GM19240 (cell line): ENCODE measurements at regions not wholly inside any gene's neighbourhood (a gene's known extent, or its start where the extent isn't known, plus 50 kb on each side); places are given as distances from the start of the nearest gene placed in this dataset.
A peak's percentile ranks its signal among the peaks of the same experiment; 100 is the strongest.

Experiments used
- DNase-seq: peaks from one replicate; pipeline ENCODE4 v3.0.0; 2011; ENCODE audit warnings: low spot score; ENCODE audit not compliant: insufficient read length

GRCh38 chr6:14630016-14630415 lies 512.4 kb downstream of the CD83 start:
- no peak for DNase-seq

GRCh38 chr6:14633479-14633878 lies 515.9 kb downstream of the CD83 start:
- no peak for DNase-seq

DNA sequence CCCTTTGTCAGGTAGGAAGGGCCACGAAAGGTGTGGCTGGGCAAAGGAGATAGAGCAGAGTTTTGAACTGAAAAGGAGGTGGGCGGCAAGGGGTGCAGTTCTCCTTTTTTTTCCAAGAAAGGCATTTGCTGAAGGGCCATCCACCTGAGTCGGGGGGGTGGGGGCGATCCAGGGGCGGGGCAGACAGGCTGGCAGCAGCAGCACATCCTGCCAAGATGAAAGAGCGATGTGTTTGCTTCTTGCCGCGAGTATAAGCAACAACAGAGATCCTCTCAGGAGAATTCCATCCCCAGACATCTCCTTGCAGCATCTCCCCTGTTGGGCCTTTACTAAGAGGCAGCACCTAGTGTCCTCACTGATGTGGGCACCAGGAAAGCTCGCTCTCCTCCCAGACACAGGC lies 516.5 kb downstream of the CD83 start:
- no peak for DNase-seq

DNA sequence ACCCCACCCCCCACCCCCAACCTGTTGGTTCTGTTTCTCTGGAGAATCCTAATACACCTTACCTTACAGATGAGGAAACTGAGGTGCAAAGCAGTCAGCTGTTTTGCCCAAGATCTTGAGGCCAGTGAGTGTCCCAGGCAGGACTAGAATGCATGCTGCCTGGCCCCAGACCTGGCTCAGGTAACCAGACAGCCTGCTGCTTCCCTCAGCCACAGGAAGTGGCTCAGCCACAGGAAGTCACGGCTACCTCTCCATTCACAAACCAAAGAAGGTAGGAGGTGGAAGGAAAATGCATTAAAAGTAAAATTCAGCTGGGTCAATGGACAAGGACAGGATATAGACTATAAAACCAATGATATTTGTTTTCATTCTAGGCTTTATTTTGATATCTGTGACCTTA lies 517.6 kb downstream of the CD83 start:
- peak; percentile 14 for DNase-seq

GRCh38 chr6:14635934-14636591 lies 518.5 kb downstream of the CD83 start:
- no peak for DNase-seq

DNA sequence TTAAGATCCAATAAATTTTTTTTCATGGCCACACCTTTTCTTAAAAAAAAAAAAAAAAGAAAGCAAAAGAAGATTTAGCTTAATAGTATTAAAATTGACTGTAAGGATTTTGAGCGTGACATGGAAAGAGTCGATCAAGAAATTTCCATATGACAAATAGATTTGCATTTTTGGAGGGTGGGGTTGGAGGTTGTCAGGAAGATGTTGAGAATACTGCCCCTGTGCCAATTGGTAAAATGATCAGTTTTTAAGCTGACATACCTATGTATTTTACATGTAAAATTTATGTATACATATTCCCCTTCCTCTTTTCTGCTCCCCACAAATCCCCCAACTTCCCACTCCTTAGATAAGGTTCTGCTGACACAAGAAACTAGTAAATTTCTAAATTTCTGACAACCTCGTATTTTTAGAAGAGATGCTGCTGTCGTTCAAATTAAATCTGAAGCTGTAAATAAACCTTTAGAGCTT lies 520.9 kb downstream of the CD83 start:
- DNase-seq = no peak

GRCh38 chr6:14638906-14639761 lies 521.6 kb downstream of the CD83 start:
- DNase-seq = peak; percentile 16

DNA sequence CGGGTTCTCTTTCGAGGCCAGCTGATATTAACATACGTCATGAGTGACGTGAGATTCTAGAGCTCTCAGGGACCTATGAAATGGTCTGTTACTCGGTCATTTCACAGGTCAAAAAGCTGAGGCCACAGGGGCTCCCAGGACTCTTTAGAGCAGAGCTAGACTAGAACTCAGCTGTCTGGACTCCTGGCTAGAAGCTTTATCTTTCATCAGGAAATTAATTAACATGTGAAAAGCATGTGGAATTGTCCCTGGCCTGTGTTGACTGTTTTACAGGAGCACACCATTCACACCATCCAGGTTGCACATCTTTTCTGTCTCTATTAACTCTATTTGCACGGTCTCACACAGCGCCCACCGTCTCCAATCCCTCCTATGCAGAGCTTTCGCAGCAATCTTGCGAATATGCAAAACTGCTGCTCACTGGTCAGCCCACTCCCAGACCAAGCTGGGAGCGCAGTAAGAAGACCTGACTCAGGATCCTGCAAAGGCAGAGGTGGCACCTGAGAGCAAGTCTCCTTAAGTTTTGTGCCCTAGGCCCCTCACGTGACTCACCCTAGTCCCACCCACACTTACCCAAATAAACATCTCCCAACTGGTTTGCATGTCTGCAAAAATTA lies 522.5 kb downstream of the CD83 start:
- DNase-seq = no peak

GRCh38 chr6:14640631-14641030 lies 523.1 kb downstream of the CD83 start:
- DNase-seq = no peak

- DNase-seq = no peak
Measured at GRCh38 chr6:14641423-14642135, 524.0 kb downstream of the CD83 start.

DNA sequence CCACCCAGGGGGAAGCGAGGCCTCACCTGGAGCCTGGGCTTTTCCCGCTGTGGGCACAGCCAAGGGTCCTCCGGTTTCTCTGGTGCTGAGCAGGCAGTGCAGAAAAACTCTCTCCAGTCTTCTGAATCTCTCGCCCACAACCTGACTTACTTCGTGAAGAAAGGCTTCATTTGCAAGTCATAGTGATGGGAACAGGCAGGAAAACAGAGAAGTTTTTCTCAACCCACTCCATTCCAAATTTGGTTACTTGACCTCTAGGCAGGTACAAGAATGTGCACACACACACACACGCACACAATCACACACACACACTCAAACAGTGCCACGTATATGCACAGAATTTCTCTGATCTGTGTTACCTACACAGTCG lies 524.5 kb downstream of the CD83 start:
- DNase-seq = no peak

DNA sequence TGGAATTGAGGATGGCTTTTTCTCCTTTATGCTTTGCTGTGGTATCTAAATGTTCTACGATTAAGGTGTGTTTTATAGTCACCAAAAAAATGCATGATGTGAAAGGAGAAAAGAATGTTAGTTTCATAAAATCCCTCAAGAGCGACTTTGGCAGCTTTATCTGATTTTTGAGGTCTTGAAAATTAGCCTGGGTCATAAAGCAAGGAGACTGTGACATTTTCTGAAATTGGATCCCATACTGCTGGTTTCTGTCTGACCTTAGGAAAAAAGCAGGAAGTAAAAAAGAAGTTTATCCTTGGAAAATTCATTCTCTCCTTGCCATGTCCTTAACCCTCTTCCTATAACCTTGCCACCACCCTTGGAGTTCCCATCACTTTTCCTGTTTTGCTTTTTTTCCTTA lies 525.3 kb downstream of the CD83 start:
- DNase-seq = no peak

DNA sequence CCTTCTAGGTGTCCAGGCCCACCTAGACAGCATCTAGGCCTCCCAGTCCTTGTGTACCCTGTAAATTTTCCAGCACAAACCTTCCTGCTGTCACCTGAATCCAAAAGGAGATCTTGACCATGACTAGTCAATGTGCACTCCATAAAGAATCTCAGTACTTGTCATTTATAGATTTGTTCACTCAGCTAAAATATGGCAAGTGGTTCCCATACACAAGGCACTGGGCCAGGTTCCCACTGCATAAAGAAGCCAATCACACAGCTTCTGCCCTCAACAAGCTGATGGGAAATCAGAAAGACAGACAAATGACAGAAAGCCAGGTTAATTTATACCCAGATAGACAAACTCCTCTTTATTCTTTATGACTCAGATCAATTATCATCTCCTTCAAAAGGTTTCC lies 526.8 kb downstream of the CD83 start:
- DNase-seq = no peak

- DNase-seq = no peak
Measured at GRCh38 chr6:14645221-14645620, 527.6 kb downstream of the CD83 start.

DNA sequence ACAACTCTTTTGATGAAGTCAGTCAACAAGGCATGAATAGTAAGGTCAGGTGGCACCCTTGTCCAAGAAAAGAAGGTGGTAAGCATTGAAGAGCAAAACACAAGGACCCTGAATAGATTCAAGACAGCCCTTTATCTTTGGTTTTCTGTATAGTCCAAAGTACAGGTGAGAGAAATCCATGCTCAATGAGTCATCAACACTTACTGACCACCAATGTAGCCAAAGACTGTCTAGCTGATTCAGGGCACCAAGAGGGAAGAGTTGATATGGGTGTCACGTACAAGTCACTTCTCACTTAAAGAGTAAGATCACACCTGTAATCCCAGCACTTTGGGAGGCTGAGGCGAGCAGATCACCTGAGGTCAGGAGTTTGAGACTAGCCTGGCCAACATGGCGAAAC lies 528.3 kb downstream of the CD83 start:
- DNase-seq = no peak

- no peak for DNase-seq
Measured at GRCh38 chr6:14646371-14646770, 528.8 kb downstream of the CD83 start.

DNA sequence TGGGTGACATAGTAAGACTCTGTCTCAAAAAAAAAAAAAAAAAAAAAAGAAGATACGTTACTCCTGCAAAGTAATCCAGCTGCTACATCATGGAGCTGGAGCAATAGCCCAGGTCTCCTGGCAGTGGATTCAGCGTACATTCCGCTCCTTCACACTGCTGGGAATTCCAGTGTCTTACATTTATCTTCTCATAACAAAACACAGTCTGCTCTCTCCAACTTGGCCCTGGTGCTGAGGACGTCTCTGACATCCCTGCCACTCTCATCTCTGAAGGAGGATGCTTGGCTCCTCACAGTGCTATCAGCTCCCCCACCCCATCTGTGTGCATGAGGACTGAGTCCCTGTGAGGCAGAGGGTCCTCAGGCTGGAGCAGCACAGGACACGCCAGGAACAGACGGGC lies 529.8 kb downstream of the CD83 start:
- no peak for DNase-seq

- DNase-seq = no peak
Measured at GRCh38 chr6:14652536-14652935, 535.0 kb downstream of the CD83 start.

- DNase-seq = no peak
Measured at GRCh38 chr6:14655201-14656061, 537.9 kb downstream of the CD83 start.

DNA sequence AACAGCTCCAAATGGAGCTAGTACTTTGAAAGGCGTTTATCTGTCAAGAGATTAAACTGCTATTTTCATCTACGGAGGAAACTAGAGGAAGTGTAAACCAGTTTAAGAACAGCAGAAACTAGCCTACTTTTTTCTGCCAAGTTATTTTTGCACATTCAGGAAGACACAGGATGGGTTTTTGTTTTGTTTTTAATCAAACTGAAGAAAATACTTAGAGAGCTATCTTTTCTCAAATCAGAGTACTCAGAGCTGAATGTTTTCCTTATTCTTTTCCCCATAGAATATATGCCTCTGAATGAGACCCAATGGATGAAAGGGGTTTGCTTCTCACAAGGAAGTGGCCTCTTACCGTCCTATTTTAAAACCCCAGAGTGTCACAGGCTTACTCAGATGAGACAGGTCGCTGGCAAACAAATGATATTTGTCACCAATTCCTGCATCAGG lies 538.5 kb downstream of the CD83 start:
- no peak for DNase-seq

DNA sequence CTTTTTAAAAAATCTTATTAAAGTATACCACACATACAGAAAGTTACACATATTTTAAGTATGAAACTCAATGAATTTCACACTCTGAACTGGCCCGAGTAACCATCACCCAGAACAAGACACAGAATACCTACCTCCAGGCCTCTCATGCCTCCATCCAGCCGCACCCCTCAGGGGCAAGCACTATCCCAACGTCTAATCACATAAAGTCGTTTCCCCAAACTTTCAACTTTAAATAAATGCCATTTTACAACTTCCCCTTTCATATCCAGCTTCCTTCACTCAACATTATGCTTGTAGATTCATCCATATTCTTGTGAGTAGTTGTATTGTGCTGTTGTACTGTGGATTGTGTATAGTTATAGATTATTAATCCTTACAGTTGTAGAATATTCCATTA lies 539.1 kb downstream of the CD83 start:
- DNase-seq = no peak
